ENCODE measurements at regions not wholly inside any gene's neighbourhood (a gene's known extent, or its start where the extent isn't known, plus 50 kb on each side); places are given as distances from the start of the nearest gene placed in this dataset.
"Not testable (repeated sequence)": the region's sequence is repeated elsewhere in the genome, so short reads cannot be mapped to it uniquely, and the experiment has no call there.

DNA sequence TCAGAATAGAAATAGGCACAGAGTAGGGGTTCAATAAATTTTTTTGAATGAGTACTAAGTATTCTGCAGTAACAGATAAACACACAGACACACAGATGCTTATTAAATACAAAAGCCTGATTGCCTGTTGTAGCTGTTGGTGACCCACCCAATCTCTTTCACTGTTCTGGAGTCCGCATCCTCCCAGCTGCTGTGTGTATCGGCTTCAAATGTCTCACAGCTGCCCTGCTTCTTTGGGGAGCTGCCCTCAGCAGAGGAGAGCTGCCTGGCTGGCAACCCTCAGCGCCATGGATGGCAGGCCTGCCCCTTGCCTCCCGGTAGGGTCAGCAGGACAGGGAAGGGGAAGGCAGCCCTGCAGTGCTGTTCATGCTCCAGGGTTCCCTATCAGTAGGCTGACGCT, 50.5 kb upstream of the PRNP start:
- no peak for DNase-seq

DNA sequence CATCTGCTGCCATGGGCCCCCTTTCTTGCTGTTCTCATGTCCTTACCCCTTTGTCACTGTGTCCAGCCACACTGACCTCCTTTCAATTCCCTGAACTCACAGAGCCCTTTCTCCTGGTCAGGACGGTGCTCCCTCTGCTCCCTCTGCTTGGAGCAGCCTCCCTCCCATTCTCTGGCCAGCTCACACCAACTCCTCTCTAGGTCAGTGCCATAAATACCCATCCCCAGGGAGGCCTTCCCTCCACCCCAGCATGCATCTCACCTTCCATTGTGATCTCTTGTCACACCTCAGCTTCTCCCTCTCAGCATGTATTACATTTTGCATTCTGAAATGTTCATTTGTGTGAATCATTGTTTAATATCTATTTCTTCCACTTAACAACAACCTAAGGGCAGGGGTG, 50.9 kb upstream of the PRNP start:
- DNase-seq = no peak

DNA sequence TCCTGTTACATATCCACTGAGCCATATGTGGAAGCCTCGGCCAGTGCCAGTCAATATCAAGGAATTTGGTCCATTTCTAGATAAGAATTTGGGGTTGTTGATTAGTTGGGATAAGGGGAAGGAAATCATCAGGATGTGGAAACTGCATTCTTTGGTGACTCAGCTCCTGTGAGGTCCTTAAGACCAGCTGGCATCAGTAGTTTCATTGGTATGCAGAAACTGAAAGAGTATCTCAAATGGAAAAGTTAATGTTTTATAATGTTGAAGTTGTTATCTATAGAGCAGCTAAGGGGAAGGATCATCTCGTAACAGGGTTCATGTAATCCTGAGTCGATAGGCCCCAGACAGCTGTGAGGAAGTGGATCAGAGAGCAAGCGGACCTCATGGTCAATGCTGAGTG, 52.5 kb upstream of the PRNP start:
- DNase-seq = no peak

DNA sequence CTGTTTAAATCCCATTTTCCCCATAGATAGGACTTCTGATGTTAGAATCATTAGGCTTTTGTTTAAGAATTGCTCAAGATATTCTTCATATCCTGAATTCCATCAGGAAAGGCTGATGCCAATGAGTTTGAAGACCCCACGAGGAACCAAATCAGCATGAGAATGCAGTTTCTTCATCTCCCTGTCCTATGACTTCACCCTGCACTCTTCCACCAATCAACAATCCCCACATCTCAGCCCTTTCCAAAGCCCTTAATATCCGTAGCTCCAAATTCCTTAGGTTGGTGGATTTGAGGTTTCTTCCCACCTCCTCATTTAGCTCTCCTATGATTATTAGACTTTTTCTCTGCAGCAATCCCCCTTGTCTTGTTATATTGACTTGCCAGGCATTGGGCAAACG, 52.9 kb upstream of the PRNP start:
- no peak for DNase-seq

DNA sequence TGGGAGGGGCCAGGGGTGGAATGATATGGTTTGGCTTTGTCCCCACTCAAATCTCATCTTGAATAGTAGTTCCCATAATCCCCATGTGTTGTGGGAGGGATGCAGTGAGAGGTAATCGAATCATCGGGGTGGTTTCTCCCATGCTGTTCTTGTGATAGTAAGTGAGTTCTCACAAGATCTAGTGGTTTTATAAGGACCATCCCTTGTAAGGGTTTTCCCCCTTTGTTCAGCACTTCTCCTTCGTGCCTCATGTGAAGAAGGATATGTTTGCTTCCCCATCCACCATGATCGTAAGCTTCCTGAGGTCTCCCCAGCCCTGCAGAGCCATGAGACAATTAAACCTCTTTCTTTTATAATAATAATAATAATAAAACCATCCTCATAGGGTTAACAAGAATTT, 53.4 kb upstream of the PRNP start:
- no peak for DNase-seq

DNA sequence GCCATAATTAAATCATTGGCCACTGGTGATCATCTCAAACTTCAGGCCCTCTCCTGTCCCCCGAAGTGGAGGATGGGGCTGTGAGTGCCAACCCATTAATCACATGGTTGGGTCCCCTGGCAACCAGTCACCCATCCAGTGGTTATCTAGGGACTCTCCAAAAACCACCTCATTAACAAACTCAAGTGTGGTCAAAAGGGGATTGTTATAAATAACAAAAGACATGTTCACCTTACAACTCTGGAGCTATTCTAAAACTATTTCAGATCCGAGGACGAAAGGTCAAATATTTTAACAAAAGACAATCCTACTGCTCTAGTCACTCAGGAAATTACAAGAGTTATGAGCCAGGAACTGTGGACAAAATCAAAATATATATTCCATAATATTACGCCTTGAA, 60.0 kb upstream of the PRNP start:
- DNase-seq = no peak

DNA sequence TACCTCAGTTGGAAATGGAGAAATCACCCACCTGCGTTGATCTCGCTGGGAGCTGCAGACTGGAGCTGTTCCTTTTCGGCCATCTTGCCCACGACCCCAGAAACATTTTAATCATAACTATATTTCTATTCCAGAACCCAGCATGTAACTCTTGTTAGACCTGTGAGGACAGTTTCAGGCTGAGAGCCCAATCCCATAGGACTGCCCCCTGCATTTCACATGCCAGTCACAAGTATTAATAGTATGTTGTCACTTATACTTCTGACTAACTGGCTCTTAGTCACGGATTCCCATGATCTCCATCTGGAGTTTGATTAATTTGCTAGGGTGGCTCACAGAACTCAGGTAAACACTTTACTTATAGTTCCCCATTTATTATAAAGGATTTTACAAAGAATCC, 60.6 kb upstream of the PRNP start:
- DNase-seq = no peak

DNA sequence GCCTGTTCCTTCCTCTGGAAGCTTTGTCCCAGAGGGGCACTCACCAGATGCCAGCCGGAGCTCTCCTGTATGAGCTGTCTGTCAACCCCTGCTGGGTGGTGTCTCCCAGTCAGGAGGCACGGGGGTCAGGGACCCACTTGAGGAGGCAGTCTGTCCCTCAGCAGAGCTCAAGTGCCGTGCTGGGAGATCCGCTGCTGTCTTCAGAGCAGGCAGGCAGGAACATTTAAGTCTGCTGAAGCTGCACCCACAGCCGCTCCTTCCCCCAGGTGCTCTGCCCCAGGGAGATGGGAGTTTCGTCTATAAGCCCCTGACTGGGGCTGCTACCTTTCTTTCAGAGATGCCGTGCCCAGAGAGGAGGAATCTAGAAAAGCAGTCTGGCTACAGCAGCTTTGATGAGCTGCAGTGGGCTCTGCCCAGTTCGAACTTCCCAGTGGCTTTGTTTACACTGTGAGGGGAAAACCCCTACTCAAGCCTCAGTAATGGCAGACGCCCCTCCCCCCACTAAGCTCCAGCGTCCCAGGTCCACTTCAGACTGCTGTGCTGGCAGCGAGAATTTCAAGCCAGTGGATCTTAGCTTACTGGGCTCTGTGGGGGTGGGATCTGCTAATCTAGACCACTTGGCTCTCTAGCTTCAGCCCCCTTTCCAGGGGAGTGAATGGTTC, 61.5 kb upstream of the PRNP start:
- not testable (repeated sequence) for DNase-seq

DNA sequence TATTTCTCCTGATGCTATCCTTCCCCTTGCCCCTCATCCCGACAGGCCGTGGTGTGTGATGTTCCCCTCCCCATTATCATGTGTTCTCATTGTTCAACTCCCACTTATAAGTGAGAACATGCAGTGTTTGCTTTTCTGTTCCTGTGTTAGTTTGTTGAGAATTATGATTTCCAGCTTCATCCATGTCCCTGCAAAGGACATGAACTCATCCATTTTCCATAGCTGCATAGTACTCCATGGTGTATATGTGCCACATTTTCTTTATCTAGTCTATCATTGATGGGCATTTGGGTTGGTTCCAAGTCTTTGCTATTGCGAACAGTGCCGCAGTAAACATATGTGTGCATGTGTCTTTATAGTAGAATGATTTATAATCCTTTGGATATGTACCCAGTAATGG, 67.1 kb upstream of the PRNP start:
- not testable (repeated sequence) for DNase-seq

DNA sequence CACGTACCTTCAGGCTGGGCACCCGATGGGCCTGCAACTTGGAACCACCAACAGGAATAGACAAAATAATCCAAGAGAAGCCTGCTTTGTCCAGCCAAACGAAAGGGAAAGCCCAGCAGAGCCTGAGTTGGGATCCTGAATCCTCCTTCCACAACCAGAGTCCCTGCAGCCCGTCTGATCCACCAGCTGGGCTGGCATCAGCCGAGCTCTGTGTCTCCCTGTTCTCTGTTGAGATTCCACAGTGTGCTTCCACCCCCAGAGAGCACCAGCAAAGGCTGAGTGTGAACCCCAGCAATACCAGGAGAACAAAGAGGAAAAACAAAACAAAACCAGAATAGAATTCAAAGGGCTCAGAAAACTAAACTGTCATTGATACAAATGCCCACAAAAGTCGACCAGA, 68.8 kb upstream of the PRNP start:
- DNase-seq = no peak

DNA sequence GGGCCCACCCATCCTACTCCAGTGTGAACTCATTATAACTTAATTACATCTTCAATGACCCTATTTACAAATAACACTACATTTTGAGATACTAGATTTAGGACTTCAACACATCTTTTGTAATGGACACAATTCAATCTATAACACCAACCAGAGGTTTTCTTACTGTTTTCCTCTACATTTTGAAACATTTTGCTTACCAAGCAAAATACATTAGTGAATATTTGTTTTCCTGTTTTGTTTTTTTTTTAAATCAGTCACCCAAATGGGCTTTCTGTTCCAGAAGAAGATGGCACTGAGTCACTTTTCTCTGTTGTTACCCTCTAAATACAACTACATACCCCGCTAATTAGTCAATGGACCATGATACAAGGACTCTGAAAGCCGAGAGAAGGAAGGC, 69.2 kb upstream of the PRNP start:
- no peak for DNase-seq

DNA sequence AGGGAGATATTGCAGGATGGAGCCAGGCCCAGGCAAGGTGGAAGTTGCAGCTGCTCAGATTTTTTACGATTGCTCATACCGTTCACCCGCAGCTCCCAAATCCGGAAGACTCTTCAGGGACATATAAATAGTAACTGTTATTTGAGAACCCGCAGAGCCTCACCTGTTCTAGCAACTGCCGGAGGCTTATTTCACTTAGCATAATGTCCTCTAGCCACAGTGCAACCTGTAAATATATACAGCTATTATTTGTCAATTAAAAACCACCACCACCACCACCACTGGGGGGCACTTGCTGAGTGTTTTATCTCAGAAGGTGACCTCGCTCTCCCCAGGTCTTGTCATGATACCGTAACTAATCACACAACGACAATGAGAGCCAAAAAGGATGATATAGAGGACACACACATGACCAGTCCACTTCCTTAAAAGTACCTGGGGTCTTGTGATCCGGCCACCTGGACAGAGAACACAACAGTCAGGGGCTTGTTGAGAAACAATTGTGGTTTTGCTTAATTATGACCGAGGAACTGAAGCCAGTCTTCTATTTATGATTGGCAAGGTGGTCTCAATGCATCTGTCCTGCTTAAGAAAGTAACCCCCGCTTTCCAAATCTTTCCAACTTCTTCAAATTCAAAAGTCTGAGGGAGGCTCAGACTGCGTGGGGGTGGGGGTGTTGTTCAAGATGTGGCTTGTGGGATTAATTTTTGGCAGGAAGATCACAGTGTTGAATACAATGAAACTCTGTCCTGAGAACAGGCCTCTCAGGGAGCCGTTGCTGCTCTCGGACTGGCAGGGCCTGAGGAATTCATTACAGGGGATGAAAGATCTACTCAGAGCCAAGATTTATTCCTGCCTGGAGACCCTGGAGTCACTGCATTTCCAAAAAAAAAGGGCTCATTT, 72.3 kb upstream of the PRNP start:
- peak; percentile 73 for DNase-seq

DNA sequence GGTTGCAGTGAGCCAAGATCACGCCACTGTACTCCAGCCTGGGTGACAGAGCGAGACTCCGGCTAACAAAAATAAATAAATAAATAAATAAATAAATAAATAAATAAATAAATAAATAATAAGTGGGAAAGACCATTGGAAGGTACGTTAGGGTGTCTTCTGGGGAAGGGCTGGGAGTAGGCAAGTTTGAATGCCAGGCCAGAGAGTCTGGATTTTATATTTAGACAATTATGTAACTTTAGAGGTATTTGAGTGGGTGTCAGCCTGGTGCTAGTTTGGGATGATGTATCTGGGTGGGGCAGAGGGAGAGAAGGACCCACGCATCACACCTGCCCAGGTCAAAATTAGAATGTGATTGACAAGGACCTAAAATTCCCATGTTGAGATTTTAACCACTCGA, 73.1 kb upstream of the PRNP start:
- DNase-seq = no peak

DNA sequence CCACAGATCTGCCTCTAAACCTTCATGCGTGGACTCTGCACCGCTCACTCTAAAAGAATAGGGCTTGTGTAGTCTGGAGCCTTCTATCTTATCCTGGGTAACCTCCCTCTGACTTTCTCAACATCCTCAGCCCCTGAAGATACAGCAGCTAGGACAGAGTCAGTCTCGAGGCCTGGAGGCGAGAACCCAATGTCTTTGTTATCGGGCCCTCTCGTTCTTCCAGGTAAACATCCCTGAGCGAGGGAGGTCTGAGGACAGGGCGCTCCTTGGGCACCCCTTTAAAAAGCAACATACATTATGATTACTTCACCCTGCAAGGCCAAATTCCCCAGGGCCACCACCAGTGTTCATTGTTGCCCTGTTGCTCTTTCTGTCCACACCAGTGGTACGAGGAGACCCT, 75.4 kb upstream of the PRNP start:
- DNase-seq = no peak

DNA sequence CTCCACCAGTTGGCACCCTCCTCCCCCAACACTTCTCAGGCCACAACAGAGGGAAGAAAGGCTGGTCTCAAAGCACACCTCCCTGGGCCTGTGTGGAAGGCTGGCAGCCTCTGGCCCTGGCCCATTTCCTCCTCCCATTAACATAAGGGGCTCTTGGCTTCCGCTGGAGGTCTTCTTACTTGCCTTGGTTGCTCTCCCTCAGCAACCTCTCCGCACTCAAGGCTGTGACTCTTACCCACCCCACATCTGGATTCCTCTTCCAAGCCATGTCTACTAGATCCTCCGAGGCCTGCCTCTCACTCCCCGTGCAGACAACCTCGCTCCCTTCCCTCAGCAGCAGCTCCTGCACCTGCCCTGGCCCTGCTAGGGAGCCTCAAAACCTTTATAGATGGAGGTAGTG, 76.7 kb upstream of the PRNP start:
- DNase-seq = no peak

DNA sequence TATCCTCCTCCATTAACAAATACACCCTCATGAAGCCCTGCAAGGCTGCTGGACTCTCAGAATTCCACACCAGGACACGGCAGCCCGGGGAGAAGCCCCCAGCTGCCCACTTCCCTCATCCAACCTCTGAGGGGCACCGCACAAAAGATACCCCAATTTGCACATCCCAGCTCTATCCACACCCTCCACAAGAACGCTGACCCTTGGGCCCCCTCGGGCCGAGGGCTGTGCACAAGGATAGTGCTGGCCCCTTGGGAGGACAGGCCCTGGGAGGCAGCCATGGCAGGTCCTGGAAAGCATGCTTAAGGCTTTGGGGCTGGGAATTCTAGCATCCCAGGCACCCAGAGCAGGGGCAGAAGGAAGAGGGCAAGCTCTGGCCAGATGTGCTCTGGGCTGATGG, 77.4 kb upstream of the PRNP start:
- no peak for DNase-seq

DNA sequence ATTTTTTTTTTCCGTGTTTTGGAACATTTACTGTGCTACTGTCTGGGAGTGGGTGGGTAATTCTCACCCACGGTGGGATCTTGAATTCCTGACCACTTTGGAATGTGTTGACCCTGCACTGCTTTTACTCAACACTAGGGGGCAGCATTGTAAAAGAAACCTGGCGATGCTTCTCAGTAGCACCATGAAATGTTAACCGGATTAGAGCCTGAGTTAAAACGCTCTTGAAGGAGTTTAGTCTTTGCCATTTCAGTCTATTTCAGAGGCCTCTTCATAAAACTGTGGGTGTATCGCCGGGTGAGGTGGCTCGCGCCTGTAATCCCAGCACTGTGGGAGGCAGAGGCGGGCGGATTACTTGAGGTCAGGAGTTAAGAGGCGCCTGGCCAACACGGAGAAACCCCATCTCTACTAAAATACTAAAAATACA, 79.0 kb upstream of the PRNP start:
- peak; percentile 69 for DNase-seq

DNA sequence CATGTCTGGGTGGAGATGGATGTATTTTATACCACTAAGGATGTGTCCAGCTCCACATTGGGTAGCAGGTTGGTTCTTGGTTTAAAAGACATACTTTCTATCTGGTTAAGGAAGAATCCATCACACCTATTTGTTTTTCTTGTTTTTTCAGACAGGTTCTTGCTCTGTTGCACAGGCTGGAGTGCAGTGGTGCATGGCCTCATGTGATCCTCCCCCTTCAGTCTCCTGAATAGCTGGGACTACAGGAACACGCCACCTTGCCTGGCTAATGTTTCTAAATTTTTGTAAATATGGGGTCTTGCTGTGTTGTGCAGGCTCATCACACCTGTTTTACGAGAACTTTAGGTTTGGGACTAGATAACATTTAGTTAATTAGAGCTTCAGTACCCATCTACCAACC, 80.2 kb upstream of the PRNP start:
- no peak for DNase-seq

DNA sequence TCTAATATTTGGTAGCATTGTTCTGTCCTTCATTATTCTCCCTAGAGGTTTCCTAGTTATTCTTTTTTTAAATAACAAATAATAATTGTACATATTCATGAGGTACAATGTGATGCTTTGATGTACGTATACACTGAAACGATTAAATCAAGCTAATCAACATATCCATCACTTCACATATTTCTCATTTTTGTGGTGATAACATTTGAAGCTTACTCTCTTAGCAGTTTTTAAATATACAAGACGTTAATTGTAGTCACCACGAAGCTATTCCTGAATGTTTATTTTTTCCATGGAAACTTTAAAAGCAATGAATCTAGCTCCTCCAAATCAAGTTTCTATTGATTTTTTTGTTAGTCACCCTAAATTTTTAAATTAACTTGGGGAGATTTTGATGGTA, 81.1 kb upstream of the PRNP start:
- DNase-seq = no peak

DNA sequence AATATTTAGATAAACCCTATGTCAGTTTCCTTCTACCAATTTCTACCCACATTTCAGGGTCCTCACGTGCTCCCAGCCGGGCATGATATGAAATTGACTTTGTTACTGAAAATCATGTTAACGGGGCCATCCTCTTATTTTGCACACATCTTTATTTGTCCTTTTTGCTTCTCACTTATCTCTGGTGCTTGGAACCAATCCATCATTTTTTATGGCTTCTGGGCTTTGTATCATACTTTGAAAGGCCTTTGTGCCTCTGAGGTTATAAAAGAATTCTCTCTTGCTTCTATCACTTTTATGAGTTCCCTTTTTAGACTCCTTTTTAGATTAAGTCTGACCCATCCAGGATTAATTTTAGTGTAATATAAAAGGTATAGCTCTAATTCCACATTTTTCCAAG, 81.7 kb upstream of the PRNP start:
- DNase-seq = no peak

DNA sequence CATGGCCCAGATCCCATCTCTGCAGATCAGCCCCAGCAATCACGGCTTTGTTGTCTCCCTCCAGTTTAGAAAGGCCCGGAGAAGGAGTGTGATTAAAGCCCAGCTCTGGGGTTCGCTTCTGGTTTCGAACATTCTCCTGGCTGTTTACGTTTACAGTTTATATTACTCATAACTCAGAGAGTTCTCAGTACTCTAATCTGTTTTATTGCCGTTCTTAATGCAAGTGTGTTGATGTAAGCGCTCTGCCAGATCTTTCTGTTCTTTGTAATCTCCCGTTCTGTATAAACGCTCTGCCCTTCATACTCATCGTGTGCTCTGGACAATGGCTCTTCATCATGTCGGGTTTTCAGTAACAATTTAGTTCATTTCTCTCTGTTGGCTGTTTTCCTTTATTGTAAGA, 82.5 kb upstream of the PRNP start:
- DNase-seq = no peak

DNA sequence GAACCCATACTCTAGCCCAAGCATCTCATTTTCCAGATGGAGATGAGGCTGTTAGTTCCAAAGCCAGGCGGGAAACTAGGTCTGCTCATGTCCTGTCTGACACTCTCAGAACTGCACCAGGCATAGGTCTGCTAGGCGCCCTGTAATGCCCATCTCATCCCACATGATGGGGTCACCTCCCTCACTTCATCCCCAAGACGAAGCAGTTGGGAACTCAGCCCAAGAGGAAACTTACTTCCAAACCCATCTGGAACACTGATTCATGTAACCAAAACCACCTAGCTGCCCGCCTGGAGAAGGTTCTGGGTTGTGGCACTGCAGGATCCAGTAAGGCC, 84.0 kb upstream of the PRNP start:
- no peak for DNase-seq

DNA sequence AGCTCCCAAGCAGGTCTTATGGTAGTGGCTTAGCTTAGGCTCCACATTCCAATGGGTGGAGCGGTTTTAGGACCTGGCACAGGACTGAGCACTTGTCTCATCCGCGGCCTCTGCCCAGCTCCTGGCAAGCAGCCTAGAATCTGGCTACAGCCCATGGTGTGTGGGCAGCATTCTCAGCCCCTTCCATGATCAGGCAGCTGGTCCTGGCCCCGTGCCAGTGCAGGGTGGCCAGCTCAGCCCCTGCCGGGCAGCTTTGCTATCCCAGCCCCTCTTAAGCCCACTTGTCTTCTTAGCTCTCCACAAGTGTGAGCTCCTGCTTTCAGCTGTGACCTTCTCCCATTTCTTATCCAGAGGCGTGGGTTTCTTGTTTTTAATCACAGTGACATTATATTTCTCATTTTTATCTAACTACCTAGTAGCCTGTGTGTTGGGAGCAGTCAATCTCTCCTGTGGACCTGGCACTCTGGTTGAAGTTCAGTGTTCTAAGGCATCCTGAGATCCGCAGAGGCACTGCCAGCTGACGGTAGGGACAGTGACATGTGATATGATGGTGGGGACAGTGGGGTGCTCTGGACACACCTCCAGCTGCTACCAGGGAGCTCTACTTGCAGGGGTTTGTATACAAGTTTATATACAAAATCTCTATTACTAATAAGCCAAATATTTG, 84.5 kb upstream of the PRNP start:
- no peak for DNase-seq

DNA sequence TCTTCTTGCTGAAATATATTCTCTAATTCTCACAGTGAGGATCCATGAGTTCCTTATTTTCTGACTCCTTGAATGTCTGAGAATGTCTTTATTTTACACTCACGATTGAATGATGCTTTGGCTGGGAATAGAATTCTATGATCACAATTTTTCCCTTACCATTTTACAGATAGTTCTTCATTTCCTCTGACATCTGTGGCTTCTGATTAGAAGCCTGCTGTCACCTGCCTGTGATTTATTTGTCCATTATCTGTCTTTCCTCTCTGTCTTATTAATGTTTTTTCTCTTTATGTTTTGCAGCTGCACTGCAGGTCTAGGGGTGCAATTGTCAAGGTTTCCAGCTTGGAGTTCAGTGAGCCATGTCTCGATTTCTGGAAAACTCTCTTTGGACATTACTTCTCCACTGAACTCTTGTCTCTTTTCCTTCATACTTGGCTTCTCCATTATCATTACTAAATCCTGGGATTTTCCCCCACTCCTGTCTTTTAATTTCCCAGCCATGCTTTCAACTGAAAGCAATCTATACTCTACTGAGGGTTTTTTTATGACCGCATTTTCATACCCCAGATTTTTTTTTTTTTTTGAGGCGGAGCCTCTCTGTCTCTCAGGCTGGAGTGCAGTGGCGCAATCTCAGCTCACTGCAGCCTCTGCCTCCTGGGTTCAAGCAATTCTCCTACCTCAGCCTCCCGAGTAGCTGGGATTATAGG, 85.8 kb upstream of the PRNP start:
- no peak for DNase-seq

Measured in activated CD4-positive, alpha-beta T cell treated with anti-CD3 and anti-CD28 coated beads, Interleukin-2, amount 50 U/mL, for 16 hours (primary cell).